GM12891 (cell line): ENCODE measurements at regions not wholly inside any gene's neighbourhood (a gene's known extent, or its start where the extent isn't known, plus 50 kb on each side); places are given as distances from the start of the nearest gene placed in this dataset.

Source experiments
- POLR2A ChIP-seq: IDR thresholded peaks from 2 replicates; pipeline ENCODE4 v1.6.1; 2011; ENCODE audit warnings: low read depth, low read length, control low read depth
- POLR2AphosphoS5 ChIP-seq: IDR thresholded peaks from 2 replicates; pipeline ENCODE4 v1.6.1; 2011; ENCODE audit warnings: low read depth, low read length, control low read depth
- SPI1 ChIP-seq: IDR thresholded peaks from 2 replicates; pipeline ENCODE4 v1.6.1; 2011; ENCODE audit warnings: low read depth, low read length, control low read depth
- TAF1 ChIP-seq: IDR thresholded peaks from 2 replicates; pipeline ENCODE4 v1.6.1; 2011; ENCODE audit warnings: low read depth, low read length, control low read depth

DNA sequence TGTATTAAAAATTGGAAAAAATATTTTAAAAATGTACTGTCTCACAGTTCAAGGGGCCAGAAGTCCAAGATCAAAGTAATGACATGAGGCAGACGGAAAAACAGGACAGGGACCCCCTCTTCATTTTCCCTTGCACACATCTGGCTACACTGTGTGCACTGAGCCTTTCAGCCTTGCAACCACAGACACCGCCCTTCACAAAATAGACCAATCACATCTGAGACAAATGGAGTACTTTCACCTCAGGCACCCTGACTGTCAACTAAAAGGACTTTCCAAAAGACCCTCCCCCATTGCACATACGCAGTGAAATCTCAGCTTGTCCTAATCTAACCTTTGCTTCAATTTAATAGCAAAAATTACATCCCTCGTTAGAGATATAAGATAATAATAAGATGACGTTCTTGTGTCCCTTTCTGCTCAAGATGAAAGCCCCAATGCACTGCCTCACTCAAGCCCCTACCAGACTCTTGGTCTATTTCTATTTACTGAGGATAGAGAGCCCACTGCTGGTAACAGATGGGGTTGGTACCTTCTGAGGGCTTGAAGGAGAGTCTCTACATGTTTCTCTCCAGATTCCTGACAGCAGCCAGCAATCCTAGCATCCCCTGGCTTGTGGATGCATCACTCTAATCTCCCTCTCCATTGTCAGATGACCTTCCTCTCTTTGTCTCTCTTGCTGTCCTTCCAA is 514.8 kb upstream of the ADAMTS16 start:
- TF ChIP-seq POLR2A (no peak), POLR2AphosphoS5 (no peak), TAF1 (no peak), SPI1 (no peak)
